ENCODE measurements at regions not wholly inside any gene's neighbourhood (a gene's known extent, or its start where the extent isn't known, plus 50 kb on each side); places are given as distances from the start of the nearest gene placed in this dataset.

GRCh38 chr14:101247842-101248725, 313.2 kb upstream of the DIO3 start:
- no peaks in the 10 kb centered on the region for H3K36me3 Mint-ChIP-seq (ENCODE audit: low read depth)
- H3K4me1 Mint-ChIP-seq, result peaks cover 11% of the 10 kb centered on the region
- no peaks in the 10 kb centered on the region for H3K9me3 Mint-ChIP-seq
- no peak overlapping the region for H3K27ac Mint-ChIP-seq
- ChIA-PET CTCF (no interaction called here), POLR2A (no interaction called here)
- H3K27me3 Mint-ChIP-seq, result no peaks in the 10 kb centered on the region
- H3K4me3 Mint-ChIP-seq, result no peak overlapping the region
- DNase-seq, result peak; percentile 7

DNA sequence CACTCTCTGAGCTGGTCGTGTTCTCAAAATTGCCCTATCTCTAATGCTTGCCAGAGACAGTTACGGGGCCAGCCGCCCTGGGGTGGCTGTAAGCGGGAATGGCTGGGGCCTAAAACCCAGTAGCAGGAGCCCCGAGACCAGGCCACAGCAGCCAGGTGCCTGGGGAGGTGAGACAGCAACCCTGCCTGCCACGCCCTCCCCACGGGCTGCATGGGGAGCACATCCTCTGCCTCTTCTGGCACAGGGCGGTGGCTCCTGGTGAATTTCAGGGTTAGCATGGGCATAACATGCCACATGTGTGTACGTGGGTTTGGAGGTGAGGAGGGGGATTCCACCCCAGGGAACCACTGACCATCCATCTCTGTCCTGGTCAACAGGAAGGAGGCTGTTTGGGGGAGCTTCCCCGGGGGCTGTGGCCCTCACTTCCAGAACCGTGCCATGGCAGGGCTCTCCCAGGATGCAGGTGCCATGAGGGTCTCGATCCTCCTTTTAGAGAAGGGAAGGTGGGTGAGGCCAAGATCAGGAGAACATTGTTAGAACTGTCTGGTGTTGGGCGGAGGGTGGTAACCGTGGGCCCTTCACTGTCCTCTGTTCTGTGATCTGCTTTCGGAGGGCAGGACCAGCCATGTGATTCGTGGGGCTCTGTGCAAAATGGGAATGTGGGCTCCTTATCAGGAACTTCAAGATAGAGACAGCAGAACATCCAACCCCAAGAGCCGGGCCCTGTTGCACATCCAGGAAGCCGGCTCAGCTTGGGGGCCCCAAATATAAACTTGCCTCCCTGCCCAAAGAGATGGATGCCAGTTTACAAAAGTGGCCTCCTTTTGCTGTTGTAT, 312.2 kb upstream of the DIO3 start:
- Mint-ChIP-seq H3K27me3 (no peaks in the 10 kb centered on the region), H3K4me1 (peaks cover 11% of the 10 kb centered on the region), H3K27ac (no peak overlapping the region), H3K36me3 (ENCODE audit: low read depth) (no peaks in the 10 kb centered on the region), H3K9me3 (no peaks in the 10 kb centered on the region), H3K4me3 (no peak overlapping the region)
- peak; percentile 8 for DNase-seq
- ChIA-PET CTCF (no interaction called here), POLR2A (no interaction called here)

DNA sequence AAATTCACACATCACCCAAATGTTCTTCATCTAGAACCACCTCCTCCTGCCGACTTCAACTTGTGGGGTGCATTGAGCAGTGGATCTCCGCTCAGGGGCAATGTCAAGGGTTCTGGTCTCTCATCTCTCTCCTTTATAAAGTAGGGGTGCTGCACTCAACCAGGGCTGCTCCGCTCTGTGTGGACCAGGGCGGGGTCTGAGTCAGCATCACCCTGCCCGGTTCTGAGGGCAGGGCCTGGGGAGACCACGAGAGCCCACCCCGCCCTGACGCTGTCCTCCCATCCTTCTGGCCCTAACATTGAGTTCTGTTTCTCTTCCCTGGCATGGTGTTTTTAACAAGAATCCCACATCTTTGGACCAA, 311.6 kb upstream of the DIO3 start:
- CTCF ChIA-PET, result no interaction called here
- DNase-seq, result no peak

GRCh38 chr14:101250336-101250947, 310.9 kb upstream of the DIO3 start:
- POLR2A ChIA-PET, result no interaction called here
- no peaks in the 10 kb centered on the region for H3K36me3 Mint-ChIP-seq (ENCODE audit: low read depth)

More for the DNA sequence above, 311.6 kb upstream of the DIO3 start:
- POLR2A ChIA-PET, result no interaction called here
- H3K36me3 Mint-ChIP-seq (ENCODE audit: low read depth), result no peaks in the 10 kb centered on the region
- H3K27ac Mint-ChIP-seq, result no peak overlapping the region
- H3K27me3 Mint-ChIP-seq, result no peaks in the 10 kb centered on the region
- no peak overlapping the region for H3K4me3 Mint-ChIP-seq
- H3K4me1 Mint-ChIP-seq, result peaks cover 11% of the 10 kb centered on the region
- H3K9me3 Mint-ChIP-seq, result no peaks in the 10 kb centered on the region

GRCh38 chr14:101250948-101251811, 310.1 kb upstream of the DIO3 start:
- Mint-ChIP-seq H3K4me3 (no peak overlapping the region), H3K27me3 (no peaks in the 10 kb centered on the region), H3K4me1 (peaks cover 11% of the 10 kb centered on the region), H3K36me3 (ENCODE audit: low read depth) (no peaks in the 10 kb centered on the region), H3K9me3 (no peaks in the 10 kb centered on the region), H3K27ac (no peak overlapping the region)
- ChIA-PET POLR2A (no interaction called here), CTCF (no interaction called here)
- no peak for DNase-seq

More at GRCh38 chr14:101250336-101250947, 310.9 kb upstream of the DIO3 start:
- Mint-ChIP-seq H3K4me3 (no peak overlapping the region), H3K9me3 (no peaks in the 10 kb centered on the region), H3K4me1 (peaks cover 11% of the 10 kb centered on the region), H3K27ac (no peak overlapping the region), H3K27me3 (no peaks in the 10 kb centered on the region)
- DNase-seq, result no peak
- CTCF ChIA-PET, result no interaction called here

DNA sequence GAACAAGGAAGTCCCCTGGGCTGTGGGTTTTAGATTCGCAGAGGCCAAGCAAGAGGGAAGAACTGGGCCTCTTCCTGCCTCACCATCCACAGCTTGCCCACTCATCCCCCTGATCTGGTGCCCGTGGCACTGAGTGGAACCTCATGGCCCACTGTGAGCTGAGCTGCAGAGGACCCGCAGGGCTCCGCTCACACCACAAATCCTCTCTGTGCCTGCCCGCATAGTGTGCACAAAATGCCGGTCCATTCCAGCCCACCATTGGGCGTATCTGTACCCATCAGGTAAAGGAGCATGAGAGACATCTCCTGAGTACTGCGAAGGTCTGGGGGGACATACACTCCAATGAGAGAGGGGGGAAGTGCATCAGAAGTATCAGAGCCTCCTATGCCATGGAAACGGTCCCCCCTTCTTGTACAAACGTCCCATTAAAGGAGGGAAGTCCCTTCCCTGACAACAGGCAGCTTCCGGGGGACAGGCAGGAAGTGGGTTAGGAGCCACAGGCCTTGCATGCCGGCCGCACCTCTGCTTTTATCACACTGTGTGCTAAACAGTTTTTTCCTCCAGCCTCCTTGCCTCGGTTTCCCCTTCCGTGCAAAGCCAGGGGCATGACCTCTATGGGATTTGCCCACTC, 309.4 kb upstream of the DIO3 start:
- ChIA-PET POLR2A (no interaction called here), CTCF (no interaction called here)
- H3K4me3 Mint-ChIP-seq, result no peak overlapping the region
- DNase-seq, result no peak
- no peaks in the 10 kb centered on the region for H3K9me3 Mint-ChIP-seq
- no peaks in the 10 kb centered on the region for H3K36me3 Mint-ChIP-seq (ENCODE audit: low read depth)
- H3K27me3 Mint-ChIP-seq, result peaks cover 2% of the 10 kb centered on the region
- H3K4me1 Mint-ChIP-seq, result peaks cover 11% of the 10 kb centered on the region
- no peak overlapping the region for H3K27ac Mint-ChIP-seq

DNA sequence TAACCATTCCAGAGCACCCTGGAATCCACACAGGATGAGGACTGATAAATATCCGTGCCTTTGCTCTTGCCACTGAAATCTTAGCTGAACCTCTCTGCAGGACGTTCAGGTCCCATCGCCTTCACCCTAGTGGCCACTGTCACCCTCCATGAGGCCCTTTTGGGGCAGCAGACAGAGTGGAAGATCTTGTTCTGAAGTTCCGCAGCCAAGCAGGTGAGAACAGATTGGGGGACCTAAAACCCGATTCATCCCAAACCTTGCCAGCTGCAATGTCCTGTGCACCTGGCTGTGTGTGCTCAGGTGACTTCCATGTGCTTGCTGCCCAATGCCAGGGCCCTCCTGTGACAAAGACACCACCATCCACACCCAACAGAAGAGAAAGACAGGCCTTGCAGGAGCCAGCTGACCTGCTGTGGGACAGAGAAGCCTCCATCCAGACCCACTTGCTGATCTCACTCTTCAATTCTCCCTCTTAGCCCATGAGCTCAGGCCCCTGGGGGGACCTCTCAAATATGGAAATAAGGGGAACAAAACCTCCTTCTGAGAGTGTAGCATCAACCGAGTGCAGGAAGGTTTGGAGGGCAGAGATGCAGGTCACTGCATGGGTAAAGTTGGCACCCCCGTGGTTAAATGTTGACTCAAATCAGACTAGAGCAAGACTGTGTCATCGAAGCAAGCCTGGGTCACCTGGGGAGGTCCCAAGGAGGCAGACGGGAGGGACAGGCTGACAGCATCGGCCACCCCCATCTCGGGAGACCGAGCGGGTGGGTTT, 308.7 kb upstream of the DIO3 start:
- ChIA-PET POLR2A (no interaction called here), CTCF (no interaction called here)
- Mint-ChIP-seq H3K4me3 (no peak overlapping the region), H3K4me1 (peaks cover 11% of the 10 kb centered on the region), H3K27me3 (peaks cover 2% of the 10 kb centered on the region), H3K27ac (no peak overlapping the region), H3K9me3 (no peaks in the 10 kb centered on the region), H3K36me3 (ENCODE audit: low read depth) (no peaks in the 10 kb centered on the region)
- no peak for DNase-seq

DNA sequence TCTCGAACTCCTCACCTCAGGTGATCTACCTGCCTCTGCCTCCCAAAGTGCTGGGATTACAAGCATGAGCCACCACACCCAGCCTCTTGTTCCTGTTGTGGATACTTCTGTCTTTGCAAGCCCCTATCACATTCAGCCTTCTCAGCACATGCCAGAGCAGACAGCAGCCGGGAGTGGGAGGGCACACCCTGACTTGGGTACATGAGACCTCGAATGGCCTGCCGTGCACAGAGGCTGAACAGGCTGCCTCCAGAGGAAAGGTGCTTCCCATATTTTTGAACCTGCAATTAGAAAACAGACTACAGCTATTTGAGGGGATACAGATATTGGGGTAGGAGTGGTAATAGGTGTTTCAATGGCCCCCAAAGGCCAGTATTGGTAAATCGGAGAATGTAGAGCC, 307.3 kb upstream of the DIO3 start:
- no peaks in the 10 kb centered on the region for H3K9me3 Mint-ChIP-seq
- H3K36me3 Mint-ChIP-seq (ENCODE audit: low read depth), result no peaks in the 10 kb centered on the region
- peaks cover 11% of the 10 kb centered on the region for H3K4me1 Mint-ChIP-seq
- DNase-seq, result no peak
- peaks cover 2% of the 10 kb centered on the region for H3K27me3 Mint-ChIP-seq
- no peak overlapping the region for H3K4me3 Mint-ChIP-seq
- POLR2A ChIA-PET, result no interaction called here
- no peak overlapping the region for H3K27ac Mint-ChIP-seq
- CTCF ChIA-PET, result no interaction called here

GRCh38 chr14:101254805-101255764, 306.2 kb upstream of the DIO3 start:
- Mint-ChIP-seq H3K36me3 (ENCODE audit: low read depth) (no peaks in the 10 kb centered on the region), H3K27me3 (peaks cover 2% of the 10 kb centered on the region), H3K4me1 (peaks cover 11% of the 10 kb centered on the region), H3K9me3 (no peaks in the 10 kb centered on the region), H3K4me3 (no peak overlapping the region), H3K27ac (no peak overlapping the region)
- CTCF ChIA-PET, result no interaction called here
- POLR2A ChIA-PET, result no interaction called here
- no peak for DNase-seq

GRCh38 chr14:101255765-101256125, 305.6 kb upstream of the DIO3 start:
- DNase-seq, result no peak
- POLR2A ChIA-PET, result no interaction called here
- no peaks in the 10 kb centered on the region for H3K9me3 Mint-ChIP-seq
- H3K4me3 Mint-ChIP-seq, result no peak overlapping the region
- H3K36me3 Mint-ChIP-seq (ENCODE audit: low read depth), result no peaks in the 10 kb centered on the region
- H3K27ac Mint-ChIP-seq, result no peak overlapping the region
- peaks cover 11% of the 10 kb centered on the region for H3K4me1 Mint-ChIP-seq
- CTCF ChIA-PET, result no interaction called here
- peaks cover 2% of the 10 kb centered on the region for H3K27me3 Mint-ChIP-seq

DNA sequence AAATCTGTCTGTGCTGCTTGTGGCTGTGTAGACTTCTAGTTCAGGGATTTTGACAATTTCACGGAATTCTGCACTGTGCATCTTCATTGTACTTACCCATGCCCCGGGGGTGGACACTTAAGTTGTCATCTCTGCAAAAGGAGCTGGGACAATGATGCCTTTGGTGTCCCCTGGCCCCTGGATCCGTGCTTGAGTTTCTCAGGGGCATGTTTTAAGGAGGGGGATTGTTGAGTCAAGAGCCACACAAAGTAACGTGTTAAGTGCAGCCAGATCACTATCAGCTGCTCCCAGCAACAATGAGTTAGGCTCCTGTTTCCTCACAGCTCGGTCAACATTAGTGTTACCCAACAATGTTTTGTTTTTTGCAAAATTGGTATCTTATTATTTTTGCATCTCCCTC, 305.0 kb upstream of the DIO3 start:
- POLR2A ChIA-PET, result no interaction called here
- H3K4me1 Mint-ChIP-seq, result peaks cover 11% of the 10 kb centered on the region
- H3K36me3 Mint-ChIP-seq (ENCODE audit: low read depth), result no peaks in the 10 kb centered on the region
- no peaks in the 10 kb centered on the region for H3K9me3 Mint-ChIP-seq
- no peak overlapping the region for H3K27ac Mint-ChIP-seq
- no peak for DNase-seq
- CTCF ChIA-PET, result no interaction called here
- peaks cover 2% of the 10 kb centered on the region for H3K27me3 Mint-ChIP-seq
- H3K4me3 Mint-ChIP-seq, result no peak overlapping the region

All from activated CD4-positive, alpha-beta memory T cell treated with anti-CD3 and anti-CD28 coated beads, Interleukin-2, amount 10 ng/mL, durations not matched to agents 7 days and 5 days (primary cell).